ENCODE measurements at regions not wholly inside any gene's neighbourhood (a gene's known extent, or its start where the extent isn't known, plus 50 kb on each side); places are given as distances from the start of the nearest gene placed in this dataset.

DNA sequence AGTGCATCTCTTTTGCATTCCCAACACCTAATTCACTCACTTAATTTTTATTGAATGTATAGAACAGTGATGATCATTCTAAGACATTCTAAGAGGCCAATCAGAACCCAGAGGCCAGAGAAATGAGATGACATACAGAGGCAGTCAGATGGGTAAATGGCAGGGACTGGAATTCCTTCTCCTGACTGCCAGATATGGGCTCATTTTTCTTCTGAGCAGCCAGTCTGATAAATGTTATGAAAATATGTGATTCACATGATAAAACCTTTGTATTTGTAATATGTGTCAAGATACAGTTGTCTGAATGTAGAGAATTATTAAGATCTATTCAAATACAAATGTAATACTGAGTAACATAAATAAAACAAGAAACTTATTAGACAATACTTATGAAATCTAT is 277.8 kb downstream of the EPM2A start:
- Histone ChIP-seq H3K36me3 (ENCODE audit: low read depth, low read length) (no peaks in the 10 kb centered on the region), H3K4me3 (ENCODE audit: low read length) (no peak overlapping the region), H3K27ac (ENCODE audit: low read length) (no peak overlapping the region), H3K27me3 (ENCODE audit: low read length) (no peaks in the 10 kb centered on the region), H3K9me3 (ENCODE audit: low read length) (no peaks in the 10 kb centered on the region), H3K9me2 (replicated peaks; ENCODE audit: low read length) (no peaks in the 10 kb centered on the region), H3F3A (ENCODE audit: low read length, unreplicated experiment) (no peaks in the 10 kb centered on the region), H3K4me1 (ENCODE audit: insufficient read depth, low read length) (no peaks in the 10 kb centered on the region), H3K9ac (ENCODE audit: low read length) (no peak overlapping the region), H3K4me2 (ENCODE audit: low read length) (no peak overlapping the region), H4K20me1 (ENCODE audit: low read length) (no peaks in the 10 kb centered on the region), H2AFZ (ENCODE audit: low read length) (no peak overlapping the region), H3K79me2 (ENCODE audit: low read length) (no peaks in the 10 kb centered on the region)
- intact Hi-C loops (cut with micrococcal nuclease), result no loop called here
- ChIA-PET POLR2A (ENCODE audit: unreplicated experiment) (no interaction called here), CTCF (no interaction called here)
- DNase-seq (no peak), ATAC-seq (no peak)
- BruUV-seq (replicated peaks), result no TSS peak
- TF ChIP-seq EZH2phosphoT487 (IDR thresholded peaks at IDR 0.05; ENCODE audit: borderline replicate concordance, low read length) (no peak), EZH2 (IDR thresholded peaks at IDR 0.05; ENCODE audit: low read length, unreplicated experiment) (no peak)
- TF ChIP-seq, protein P1, sequence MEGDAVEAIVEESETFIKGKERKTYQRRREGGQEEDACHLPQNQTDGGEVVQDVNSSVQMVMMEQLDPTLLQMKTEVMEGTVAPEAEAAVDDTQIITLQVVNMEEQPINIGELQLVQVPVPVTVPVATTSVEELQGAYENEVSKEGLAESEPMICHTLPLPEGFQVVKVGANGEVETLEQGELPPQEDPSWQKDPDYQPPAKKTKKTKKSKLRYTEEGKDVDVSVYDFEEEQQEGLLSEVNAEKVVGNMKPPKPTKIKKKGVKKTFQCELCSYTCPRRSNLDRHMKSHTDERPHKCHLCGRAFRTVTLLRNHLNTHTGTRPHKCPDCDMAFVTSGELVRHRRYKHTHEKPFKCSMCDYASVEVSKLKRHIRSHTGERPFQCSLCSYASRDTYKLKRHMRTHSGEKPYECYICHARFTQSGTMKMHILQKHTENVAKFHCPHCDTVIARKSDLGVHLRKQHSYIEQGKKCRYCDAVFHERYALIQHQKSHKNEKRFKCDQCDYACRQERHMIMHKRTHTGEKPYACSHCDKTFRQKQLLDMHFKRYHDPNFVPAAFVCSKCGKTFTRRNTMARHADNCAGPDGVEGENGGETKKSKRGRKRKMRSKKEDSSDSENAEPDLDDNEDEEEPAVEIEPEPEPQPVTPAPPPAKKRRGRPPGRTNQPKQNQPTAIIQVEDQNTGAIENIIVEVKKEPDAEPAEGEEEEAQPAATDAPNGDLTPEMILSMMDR (conservative IDR thresholded peaks at IDR 0.05; ENCODE audit: low read depth, low read length), result no peak

DNA sequence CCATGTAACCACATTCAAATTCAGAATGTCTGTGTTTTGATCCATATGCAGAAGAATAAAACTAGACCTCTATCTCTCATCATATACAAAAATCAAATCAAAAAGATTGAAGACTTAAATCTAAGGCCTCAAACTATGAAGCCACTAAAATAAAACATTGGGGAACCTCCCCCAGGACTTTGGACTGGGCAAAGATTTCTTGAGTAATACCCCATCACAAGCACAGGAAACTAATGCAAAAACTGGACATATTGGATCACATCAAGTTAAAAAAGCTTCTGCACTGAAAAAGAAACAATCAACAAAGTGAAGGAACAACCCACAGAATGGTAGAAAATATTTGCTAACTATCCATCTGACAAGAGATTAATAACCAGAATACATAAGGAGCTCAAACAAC is 266.8 kb downstream of the EPM2A start:
- BruUV-seq (replicated peaks), result no TSS peak
- Histone ChIP-seq H3K79me2 (ENCODE audit: low read length) (no peaks in the 10 kb centered on the region), H3K9me3 (ENCODE audit: low read length) (no peaks in the 10 kb centered on the region), H3F3A (ENCODE audit: low read length, unreplicated experiment) (no peaks in the 10 kb centered on the region), H2AFZ (ENCODE audit: low read length) (no peak overlapping the region), H3K9me2 (replicated peaks; ENCODE audit: low read length) (no peaks in the 10 kb centered on the region), H3K27me3 (ENCODE audit: low read length) (no peaks in the 10 kb centered on the region), H3K4me2 (ENCODE audit: low read length) (no peak overlapping the region), H4K20me1 (ENCODE audit: low read length) (no peaks in the 10 kb centered on the region), H3K27ac (ENCODE audit: low read length) (no peak overlapping the region), H3K4me3 (ENCODE audit: low read length) (no peak overlapping the region), H3K36me3 (ENCODE audit: low read depth, low read length) (no peaks in the 10 kb centered on the region), H3K4me1 (ENCODE audit: insufficient read depth, low read length) (no peaks in the 10 kb centered on the region), H3K9ac (ENCODE audit: low read length) (no peak overlapping the region)
- POLR2A ChIA-PET (ENCODE audit: unreplicated experiment), result no interaction called here
- intact Hi-C loops (cut with micrococcal nuclease), result no loop called here
- ATAC-seq, result no peak
- TF ChIP-seq EZH2phosphoT487 (IDR thresholded peaks at IDR 0.05; ENCODE audit: borderline replicate concordance, low read length) (no peak), EZH2 (IDR thresholded peaks at IDR 0.05; ENCODE audit: low read length, unreplicated experiment) (no peak)
- TF ChIP-seq, protein P1 (conservative IDR thresholded peaks at IDR 0.05; ENCODE audit: low read depth, low read length), result no peak
- no peak for DNase-seq
- CTCF ChIA-PET, result no interaction called here

DNA sequence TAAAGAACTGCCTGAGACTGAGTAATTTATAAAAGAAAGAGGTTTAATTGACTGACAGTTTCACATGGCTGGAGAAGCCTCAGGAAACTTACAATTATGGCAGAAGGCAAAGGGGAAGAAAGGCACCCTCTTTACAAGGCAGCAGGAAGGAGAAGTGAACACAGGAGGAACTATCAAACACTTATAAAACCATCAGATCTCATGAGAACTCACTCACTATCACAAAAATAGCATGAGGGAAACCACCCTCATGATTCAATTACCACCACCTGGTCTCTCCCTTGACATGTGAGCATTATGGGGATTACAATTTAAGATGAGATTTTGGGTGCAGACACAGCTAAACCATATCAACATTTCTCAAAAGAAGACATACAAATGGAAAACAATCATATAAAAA is 266.3 kb downstream of the EPM2A start:
- TF ChIP-seq EZH2phosphoT487 (IDR thresholded peaks at IDR 0.05; ENCODE audit: borderline replicate concordance, low read length), result no peak
- POLR2A ChIA-PET (ENCODE audit: unreplicated experiment), result no interaction called here
- no peaks in the 10 kb centered on the region for H3K9me2 ChIP-seq (replicated peaks; ENCODE audit: low read length)
- CTCF ChIA-PET, result no interaction called here
- no peaks in the 10 kb centered on the region for H3K36me3 ChIP-seq (ENCODE audit: low read depth, low read length)
- H3K4me2 ChIP-seq (ENCODE audit: low read length), result no peak overlapping the region
- no peaks in the 10 kb centered on the region for H3K27me3 ChIP-seq (ENCODE audit: low read length)
- BruUV-seq (replicated peaks), result no TSS peak
- H3F3A ChIP-seq (ENCODE audit: low read length, unreplicated experiment), result no peaks in the 10 kb centered on the region
- no peaks in the 10 kb centered on the region for H4K20me1 ChIP-seq (ENCODE audit: low read length)
- DNase-seq (no peak), ATAC-seq (no peak)
- intact Hi-C loops (cut with micrococcal nuclease), result no loop called here
- H3K9ac ChIP-seq (ENCODE audit: low read length), result no peak overlapping the region
- H3K27ac ChIP-seq (ENCODE audit: low read length), result no peak overlapping the region
- no peaks in the 10 kb centered on the region for H3K79me2 ChIP-seq (ENCODE audit: low read length)
- no peaks in the 10 kb centered on the region for H3K9me3 ChIP-seq (ENCODE audit: low read length)
- H3K4me3 ChIP-seq (ENCODE audit: low read length), result no peak overlapping the region
- H3K4me1 ChIP-seq (ENCODE audit: insufficient read depth, low read length), result no peaks in the 10 kb centered on the region
- H2AFZ ChIP-seq (ENCODE audit: low read length), result no peak overlapping the region

Measured in PC-3 (cell line).